Coronary artery (tissue), 2 donors: ENCODE measurements at regions not wholly inside any gene's neighbourhood (a gene's known extent, or its start where the extent isn't known, plus 50 kb on each side); places are given as distances from the start of the nearest gene placed in this dataset.

ENCODE experiments used
- DNase-seq: peaks from one replicate; pipeline ENCODE4 v3.0.0-alpha.2; 2017; ENCODE audit warnings: low spot score
- H3K27ac ChIP-seq, 2 donors: fragments of 200-600 bp; sonication (generic); one replicate each; pipeline ENCODE4 v1.5.1; 2016 to 2019
- H3K4me3 ChIP-seq: fragments of 200-600 bp; sonication (generic); 2 replicates; pipeline ENCODE4 v1.5.1; 2016; ENCODE audit warnings: mild to moderate bottlenecking, moderate library complexity
- TF ChIP-seq, protein P1 (sequence below): fragments of 200-600 bp; sonication (generic); IDR thresholded peaks from one replicate; pipeline ENCODE4 v1.5.1; 2019; ENCODE audit warnings: antibody characterized with exemption

DNA sequence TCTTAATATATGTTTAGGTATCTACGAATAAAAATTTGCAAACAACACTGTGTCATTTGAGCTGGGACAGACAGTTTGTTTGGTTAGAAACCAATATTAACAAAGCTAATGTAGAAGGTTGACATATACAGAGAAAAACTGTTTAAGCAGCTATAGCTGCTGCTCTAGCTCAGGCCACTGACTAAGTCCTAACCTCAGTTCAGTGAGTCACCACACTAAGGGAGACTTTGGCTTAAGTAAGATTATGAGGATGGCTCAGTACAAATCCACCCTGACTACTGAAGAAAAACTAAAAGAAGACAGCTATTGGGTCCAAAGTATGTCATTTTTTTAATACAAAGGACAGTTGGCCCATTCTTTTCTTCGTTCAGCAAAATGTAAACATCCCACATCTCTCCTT, 717.3 kb upstream of the ACTRT1 start:
- Histone ChIP-seq H3K4me3 (no peak overlapping the region), H3K27ac (no peak overlapping the region)
- DNase-seq = no peak
- TF ChIP-seq, protein P1, sequence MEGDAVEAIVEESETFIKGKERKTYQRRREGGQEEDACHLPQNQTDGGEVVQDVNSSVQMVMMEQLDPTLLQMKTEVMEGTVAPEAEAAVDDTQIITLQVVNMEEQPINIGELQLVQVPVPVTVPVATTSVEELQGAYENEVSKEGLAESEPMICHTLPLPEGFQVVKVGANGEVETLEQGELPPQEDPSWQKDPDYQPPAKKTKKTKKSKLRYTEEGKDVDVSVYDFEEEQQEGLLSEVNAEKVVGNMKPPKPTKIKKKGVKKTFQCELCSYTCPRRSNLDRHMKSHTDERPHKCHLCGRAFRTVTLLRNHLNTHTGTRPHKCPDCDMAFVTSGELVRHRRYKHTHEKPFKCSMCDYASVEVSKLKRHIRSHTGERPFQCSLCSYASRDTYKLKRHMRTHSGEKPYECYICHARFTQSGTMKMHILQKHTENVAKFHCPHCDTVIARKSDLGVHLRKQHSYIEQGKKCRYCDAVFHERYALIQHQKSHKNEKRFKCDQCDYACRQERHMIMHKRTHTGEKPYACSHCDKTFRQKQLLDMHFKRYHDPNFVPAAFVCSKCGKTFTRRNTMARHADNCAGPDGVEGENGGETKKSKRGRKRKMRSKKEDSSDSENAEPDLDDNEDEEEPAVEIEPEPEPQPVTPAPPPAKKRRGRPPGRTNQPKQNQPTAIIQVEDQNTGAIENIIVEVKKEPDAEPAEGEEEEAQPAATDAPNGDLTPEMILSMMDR = no peak

DNA sequence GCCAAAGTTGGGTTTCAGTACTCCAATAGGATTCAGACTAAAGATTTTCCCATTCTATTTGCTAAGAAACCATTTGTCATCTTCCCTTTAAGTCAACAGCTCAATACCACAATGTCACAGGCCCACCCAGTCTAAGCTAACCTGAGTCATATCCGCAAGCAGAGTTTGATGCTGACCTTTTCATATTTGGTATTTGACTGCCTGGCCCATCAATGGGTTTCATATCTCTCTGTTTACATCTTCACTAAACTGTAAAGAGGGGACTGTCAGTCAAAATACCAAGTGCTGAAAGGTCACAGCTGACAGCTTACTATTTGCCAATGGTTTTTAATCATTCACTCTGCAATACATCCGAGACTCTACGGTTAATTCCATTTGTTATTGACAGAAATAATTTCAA, 707.5 kb upstream of the ACTRT1 start:
- Histone ChIP-seq H3K27ac (no peak overlapping the region), H3K4me3 (no peak overlapping the region)
- DNase-seq = no peak
- TF ChIP-seq, protein P1 = no peak

DNA sequence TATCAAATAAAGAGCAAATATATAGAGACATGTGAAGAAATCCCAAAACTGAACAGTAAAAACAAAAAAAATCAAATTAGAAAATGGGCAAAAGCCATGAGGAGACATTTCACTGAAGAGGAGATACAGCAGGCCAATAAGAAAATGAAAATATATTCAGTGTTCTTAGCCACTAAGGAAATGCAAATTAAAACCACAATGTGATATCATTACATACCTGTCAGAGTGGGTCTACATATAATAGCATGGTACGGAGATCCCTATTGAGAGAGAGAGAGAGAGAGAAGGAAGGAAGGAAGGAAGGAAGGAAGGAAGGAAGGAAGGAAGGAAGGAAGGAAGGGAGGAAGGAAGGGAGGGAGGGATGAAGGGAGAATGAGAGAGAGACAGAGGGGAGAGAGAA, 707.0 kb upstream of the ACTRT1 start:
- H3K27ac ChIP-seq = no peak overlapping the region
- DNase-seq = no peak
- TF ChIP-seq, protein P1 = no peak
- H3K4me3 ChIP-seq = no peak overlapping the region

DNA sequence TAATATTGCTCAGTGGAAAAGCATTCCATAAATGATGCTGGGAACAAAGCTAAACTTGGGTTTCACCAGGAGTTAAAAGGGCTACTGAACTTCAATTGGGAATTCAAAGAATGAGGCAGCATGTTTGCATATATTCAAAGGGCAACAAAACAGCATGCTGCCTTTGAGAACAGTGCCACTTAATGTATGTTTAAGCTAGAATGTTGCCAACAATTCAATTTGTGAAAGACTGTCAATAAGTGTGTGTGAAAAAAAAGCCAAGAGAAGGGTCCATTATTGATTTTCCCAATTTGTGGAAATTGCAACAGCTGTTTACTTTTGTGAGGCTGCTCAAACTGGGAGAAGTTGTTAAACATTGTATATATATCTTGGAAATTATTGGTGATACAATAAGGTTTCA, 701.9 kb upstream of the ACTRT1 start:
- TF ChIP-seq, protein P1 = no peak
- Histone ChIP-seq H3K27ac (no peak overlapping the region), H3K4me3 (no peak overlapping the region)
- DNase-seq = no peak

DNA sequence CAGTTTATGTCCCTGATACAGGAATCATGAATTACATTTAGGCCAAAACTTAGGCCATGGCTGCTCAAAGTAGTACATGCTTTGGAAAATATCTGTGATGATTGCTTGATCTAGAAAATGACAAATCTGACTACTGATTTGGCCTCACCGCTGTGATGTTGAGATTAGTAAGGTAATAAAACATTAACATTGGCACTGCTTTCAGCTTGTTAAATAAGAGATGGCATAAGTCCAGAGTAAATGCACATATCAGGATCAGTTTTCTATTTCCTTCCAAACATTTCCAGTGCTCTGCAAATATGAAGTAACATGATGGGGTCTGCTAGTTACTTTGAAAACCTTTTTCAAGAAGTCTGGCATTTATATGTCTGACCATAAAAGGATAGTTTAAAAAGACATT, 687.3 kb upstream of the ACTRT1 start:
- DNase-seq = no peak
- TF ChIP-seq, protein P1 = no peak
- Histone ChIP-seq H3K4me3 (no peak overlapping the region), H3K27ac (no peak overlapping the region)

DNA sequence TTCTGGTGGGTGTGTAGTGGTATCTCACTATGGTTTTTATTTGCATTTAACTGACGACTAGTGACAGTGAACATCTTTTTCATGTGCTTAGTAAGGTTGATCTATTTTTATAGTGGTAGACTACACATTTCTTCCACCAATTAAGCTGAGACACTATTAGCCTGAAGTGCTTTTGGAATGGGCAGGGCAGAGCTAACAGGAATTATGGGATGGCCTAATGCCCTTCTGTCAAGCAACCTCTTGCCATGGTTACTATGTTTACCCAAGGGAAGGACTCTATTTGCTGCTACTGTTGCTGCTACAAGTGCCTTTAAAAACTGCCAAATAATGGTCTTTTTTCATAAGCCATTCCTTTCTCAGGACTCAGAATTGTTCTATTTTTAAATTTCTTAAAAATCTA, 676.7 kb upstream of the ACTRT1 start:
- DNase-seq = no peak
- no peak overlapping the region for H3K27ac ChIP-seq
- no peak overlapping the region for H3K4me3 ChIP-seq
- TF ChIP-seq, protein P1 = no peak

DNA sequence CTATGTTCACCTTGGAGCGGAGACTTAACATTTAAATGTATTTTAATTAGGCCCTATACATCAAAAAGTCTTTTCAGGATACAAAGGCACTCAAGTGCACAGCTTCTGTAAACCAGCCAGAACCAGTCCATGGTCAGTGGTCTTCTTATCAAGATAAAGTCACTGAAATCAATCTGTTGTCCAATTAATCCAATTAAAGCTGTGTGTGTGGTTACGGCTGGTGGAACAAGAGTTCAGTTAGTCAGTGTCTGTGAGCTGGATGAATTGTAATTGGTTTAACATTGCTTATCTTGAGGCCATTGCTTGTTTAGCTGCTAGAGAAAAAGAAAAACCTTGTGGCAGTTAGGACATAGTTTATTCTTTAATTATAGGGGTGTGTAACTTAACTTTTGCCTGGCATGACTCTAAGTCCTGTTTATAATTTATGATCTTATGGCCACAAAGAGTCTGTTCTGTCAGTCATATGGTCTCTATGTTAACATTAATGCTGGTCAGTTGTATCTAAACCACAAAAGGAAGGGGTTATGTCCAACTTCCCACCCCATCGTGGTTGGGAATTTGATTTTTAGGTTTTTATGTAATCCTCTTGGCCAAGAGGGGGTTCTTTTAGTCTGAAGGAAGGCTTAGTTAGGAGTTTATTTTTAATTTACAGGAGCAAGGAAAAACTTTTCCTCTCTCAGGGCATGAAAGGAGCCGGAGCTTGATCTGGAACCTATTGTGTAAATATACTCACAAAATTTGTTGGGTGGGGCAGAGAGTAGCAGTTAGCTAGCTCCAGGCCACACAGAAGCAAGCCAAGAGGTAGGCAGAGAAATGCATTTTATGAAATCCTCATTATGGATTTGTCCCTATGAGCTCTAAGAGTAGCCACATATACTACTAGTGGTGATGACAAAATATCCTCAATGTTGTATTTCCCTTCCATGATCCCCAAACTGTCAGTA, 665.7 kb upstream of the ACTRT1 start:
- TF ChIP-seq, protein P1 = no peak
- no peak overlapping the region for H3K27ac ChIP-seq
- DNase-seq = no peak

More for the DNA sequence above, 665.7 kb upstream of the ACTRT1 start:
- no peak overlapping the region for H3K4me3 ChIP-seq
